HG03342 (cell line): ENCODE measurements at regions not wholly inside any gene's neighbourhood (a gene's known extent, or its start where the extent isn't known, plus 50 kb on each side); places are given as distances from the start of the nearest gene placed in this dataset.
A peak's percentile ranks its signal among the peaks of the same experiment; 100 is the strongest.
"Not testable (repeated sequence)": the region's sequence is repeated elsewhere in the genome, so short reads cannot be mapped to it uniquely, and the experiment has no call there.

Experiments used
- ATAC-seq: cut with Tn5 transposase; IDR thresholded peaks from one replicate; pipeline ENCODE4 v1.9.1; 2021; ENCODE audit warnings: mild to moderate bottlenecking, moderate library complexity; ENCODE audit not compliant: unreplicated experiment

DNA sequence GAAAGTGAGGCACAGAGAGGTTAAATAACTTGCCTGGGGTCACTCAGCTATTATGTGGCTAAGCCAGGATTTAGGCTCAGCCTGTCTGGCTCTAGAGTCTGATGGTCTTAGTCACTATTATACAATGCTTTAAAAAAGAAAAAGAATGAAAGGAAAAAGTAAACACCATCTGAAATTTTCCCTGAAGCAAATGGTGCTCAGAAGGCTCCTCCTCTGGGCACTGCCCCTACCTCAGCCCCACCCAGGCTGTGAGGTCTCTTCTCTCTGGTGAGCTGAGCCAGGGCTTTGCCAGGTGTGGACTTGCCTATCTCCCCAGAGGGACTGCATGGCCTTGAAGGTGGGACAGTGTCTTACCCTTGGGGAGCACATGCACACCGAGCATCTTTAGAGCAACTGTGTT, 117.5 kb upstream of the DYRK2 start:
- no peak for ATAC-seq

DNA sequence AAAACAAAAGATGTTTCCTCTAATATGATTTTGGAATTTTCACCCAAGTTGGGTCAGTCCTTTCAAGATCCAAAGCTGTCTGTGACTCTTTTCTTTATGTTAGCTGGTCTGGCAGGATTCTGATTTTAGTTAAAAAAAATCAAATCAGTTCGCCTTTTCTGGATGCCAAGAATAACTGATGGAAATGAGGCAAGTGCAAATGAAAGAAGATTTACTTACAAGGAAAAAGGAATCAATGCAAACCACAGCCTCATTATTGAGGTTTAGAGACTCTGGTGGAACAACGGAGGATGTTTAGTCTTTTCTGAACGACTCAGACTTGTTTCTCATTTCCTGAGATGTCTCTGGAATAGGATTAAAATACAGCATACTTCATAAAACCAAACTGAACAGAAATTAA, 117.0 kb upstream of the DYRK2 start:
- no peak for ATAC-seq

DNA sequence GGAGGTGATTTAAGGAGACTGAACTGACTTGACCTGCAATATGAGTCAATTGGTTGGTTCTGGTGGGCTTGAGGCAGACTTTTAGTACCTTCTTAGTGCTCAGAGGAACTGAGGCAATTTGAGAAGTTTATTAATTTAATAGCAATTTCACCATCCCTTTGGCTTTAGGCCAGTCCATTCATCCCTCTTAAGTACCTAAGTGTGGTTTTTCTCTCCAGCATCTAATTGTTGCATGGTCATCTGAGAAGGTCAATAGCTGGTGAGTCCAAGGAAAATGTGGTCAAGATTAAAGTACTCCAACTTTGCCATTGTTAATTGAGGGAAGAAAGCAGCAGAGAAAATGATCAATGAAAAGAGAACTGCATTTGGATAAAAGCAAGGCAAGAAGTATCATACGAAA, 115.4 kb upstream of the DYRK2 start:
- ATAC-seq: no peak

DNA sequence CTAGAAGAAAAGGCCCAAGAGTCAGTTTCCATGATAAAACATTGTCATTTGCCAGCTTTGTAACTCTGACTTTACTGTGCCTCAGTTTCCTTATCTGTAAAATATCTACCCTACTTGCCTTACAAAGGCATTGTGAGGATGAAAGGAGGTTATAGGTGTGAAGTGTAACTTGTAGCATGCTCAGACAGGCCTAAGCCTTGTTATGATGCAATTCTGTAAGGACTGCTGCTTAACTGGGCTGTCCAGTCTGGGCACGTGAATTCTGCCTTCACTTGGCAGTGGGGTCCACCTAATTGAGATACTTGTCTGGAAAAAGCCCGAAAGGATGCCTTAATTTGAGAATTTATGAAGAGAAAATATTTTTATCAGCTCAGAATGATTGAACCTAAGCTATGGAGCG, 114.5 kb upstream of the DYRK2 start:
- ATAC-seq: no peak

- no peak for ATAC-seq
Observed at GRCh38 chr12:67534681-67535080, 113.9 kb upstream of the DYRK2 start.

DNA sequence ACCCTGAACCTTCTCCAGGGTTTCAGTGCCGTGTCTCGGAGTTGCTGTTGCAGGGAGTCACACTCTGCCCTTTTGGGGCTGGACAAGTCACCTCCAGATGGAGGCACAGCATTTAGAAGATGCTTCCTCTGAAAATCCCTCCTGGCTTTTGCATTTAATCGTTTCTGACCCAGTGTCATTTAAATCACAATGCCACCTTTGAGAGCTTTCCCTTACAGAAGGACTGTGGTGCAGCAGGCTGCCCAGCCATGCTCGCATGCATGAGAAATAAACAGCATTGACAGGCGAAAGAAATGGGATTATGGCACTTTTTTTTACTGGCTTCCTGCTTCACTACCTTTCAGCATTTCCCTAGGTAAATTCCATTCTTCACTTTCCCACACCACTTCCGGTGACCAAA, 113.4 kb upstream of the DYRK2 start:
- ATAC-seq: no peak

DNA sequence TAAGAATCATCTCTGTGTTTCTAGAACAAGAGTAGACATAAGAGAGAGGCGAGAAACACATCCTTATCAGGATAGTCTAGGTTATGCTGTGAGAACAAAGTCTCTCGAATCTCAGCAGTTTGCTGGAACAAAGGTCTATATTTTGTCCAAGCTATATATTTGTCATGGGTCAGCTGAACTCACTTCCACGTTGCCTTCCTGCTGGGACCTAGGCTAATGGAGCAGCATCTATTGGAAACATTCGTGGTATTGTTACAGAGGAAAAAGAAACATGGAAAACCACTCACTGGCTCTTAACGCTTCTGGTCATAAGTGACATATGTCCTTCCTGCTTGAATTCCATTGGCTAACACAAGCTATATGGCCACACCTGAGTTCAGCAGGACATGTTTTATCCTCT, 112.6 kb upstream of the DYRK2 start:
- ATAC-seq: no peak

GRCh38 chr12:67539329-67539728, 109.2 kb upstream of the DYRK2 start:
- no peak for ATAC-seq

- ATAC-seq: no peak
Observed at GRCh38 chr12:67539946-67540345, 108.6 kb upstream of the DYRK2 start.

- ATAC-seq: peak; percentile 83
Observed at GRCh38 chr12:67540920-67541624, 107.5 kb upstream of the DYRK2 start.

GRCh38 chr12:67541625-67541991, 106.9 kb upstream of the DYRK2 start:
- ATAC-seq: peak; percentile 20

DNA sequence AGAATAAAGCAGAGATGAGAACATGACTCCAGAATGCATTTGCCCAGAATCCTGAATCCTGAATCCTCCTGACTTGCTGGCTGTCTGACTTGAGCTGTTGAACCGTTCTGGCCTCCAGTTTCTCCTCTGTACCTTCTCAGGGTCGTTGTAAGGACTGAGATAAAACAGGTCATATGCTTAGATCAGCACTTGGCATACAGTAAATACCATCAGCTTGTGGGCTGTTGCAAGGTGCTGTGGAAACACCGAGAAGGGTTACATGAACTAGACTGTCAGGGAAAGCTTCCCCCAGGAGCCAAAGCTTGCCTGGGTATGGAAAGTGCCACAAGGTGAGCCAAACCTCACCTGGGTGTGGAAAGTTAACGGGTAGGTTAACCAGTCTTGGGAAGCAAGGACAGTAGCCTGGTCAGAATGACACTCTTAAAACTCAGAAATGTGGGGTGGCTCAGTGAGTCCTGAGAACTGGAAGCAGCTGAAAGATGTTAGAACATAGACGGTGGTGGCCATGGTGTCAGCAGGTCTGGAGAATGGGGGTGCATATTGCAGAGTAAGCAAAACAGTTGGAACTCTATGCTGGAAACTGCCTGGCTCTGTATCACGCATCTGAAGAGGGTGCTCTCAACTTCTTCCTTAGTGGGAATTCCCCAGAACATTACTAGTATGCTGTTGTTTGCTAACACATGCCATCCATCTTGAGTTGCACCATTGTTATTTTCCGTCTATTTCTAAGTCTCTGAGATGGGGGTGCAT, 105.3 kb upstream of the DYRK2 start:
- ATAC-seq: no peak

DNA sequence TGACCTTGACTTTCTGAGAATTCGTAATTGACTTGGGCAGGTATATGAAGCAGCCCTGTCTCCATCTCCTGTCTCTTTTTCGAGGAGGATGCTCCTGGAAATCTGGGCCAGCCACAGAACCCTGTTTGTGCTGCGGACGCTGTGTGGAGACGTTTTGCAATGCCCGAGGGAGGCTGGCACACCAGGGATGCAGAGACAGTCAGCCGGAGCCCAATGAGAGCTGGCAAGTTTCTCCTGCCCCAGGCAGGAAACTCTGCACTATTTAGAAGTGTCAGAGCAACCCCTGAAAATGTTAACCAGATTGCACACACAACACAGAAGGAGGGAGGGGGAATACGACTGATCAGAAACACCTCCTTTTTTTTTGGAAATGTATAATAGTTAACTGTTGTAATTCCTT, 103.2 kb upstream of the DYRK2 start:
- ATAC-seq: no peak

- ATAC-seq: no peak
Observed at GRCh38 chr12:67546746-67547145, 101.8 kb upstream of the DYRK2 start.

GRCh38 chr12:67555075-67555717, 93.3 kb upstream of the DYRK2 start:
- ATAC-seq: not testable (repeated sequence)

DNA sequence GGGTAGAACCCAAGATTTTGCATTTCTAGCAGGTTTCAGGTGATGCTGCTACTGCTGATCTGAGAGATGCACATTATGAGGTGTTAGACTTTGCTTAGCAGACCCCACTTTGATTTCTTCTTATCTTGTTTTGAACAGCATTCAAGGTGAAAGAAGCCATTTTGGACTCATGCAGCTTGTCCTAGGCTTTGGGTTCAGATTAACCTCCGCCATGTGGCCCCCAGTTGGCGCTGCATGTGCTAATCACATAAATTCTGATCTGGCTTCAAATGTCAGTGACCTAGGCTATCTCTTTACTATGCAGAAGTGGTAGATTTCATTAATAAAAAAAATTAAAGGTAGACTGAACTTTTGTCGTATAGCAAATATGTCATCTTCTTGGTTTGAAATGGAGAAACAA, 89.8 kb upstream of the DYRK2 start:
- ATAC-seq: no peak

GRCh38 chr12:67559751-67560150, 88.8 kb upstream of the DYRK2 start:
- ATAC-seq: no peak

DNA sequence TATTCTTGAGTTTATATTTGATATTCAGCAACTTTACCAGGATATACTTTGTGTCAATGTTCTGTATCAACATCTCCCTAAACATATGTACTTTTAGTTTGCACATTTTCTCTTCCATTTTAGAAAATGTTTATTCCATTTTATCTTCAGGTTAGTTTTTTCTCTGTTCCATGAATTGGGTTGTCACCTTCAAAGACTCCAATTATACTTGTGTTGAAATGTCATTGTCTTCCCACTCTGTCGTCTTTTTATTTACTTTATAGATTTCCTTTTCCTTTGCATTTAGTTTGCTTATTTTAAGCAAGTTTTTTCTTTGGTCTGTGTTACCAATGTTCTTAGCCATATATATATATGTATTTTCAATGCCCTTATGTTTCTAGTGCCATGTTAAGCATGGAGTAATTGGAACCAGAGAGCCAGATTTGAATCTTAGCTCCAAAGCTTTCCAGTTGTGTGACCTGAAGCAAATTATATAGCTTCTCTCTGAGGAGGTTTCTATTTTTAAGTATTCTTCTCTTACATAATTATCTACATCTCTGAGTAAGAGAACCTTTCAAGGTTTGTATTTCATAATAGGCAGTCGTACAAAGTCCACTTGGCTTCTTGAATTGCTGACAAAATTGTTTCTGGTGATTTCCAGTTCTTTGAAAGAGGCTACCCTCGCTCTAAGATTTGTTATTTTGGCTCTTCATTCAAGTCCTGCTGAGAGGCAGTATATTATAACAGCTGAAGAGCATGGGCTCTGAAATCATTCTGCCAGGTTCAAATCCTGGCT, 85.8 kb upstream of the DYRK2 start:
- no peak for ATAC-seq

GRCh38 chr12:67568055-67568454, 80.5 kb upstream of the DYRK2 start:
- no peak for ATAC-seq

DNA sequence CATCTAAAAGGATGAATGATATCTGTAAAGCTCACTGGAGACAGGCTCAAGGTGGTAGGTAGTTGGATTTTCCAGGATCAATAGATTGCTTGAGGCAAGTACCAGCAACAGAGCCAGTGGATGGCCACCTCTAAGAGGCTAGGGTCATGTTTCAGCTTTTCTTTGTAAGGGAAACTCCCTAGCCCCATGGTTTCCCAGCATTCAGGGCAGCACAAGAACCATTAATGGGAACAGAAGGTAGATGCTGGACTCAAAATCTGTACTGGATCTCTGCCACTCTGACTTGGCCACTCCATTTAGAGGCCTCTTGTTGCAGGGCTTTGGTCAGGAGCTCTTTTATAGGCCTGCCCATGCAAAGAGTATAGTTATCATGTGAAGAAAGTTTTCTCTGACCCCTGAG, 76.1 kb upstream of the DYRK2 start:
- no peak for ATAC-seq

- ATAC-seq: no peak
Observed at GRCh38 chr12:67573566-67573965, 75.0 kb upstream of the DYRK2 start.
